Mucosa of descending colon (tissue), 3 donors: ENCODE measurements at regions not wholly inside any gene's neighbourhood (a gene's known extent, or its start where the extent isn't known, plus 50 kb on each side); places are given as distances from the start of the nearest gene placed in this dataset.

Experiments used
- ATAC-seq: fragments of 200-7000 bp; cut with Tn5 transposase; one replicate; pipeline ENCODE4 v1.9.1; 2020; ENCODE audit warnings: mild to moderate bottlenecking, moderate library complexity
- DNase-seq, 3 donors: peaks; one replicate each; pipeline ENCODE4 v3.0.0-alpha.2; 2020
- H3K36me3 ChIP-seq: fragments of 200-600 bp; one replicate; pipeline ENCODE4 v1.8.0; 2021; ENCODE audit warnings: low read depth, mild to moderate bottlenecking
- H3K4me1 ChIP-seq: fragments of 200-600 bp; one replicate; pipeline ENCODE4 v1.8.0; 2021; ENCODE audit warnings: low read depth, mild to moderate bottlenecking
- H3K4me3 ChIP-seq: fragments of 200-600 bp; one replicate; pipeline ENCODE4 v1.8.0; 2021; ENCODE audit warnings: mild to moderate bottlenecking
- H3K9me3 ChIP-seq: fragments of 200-600 bp; one replicate; pipeline ENCODE4 v1.8.0; 2021; ENCODE audit warnings: mild to moderate bottlenecking
- intact Hi-C, 2 donors: fragments of 100-400 bp; cut with DNase I in 1 of 2; cut with micrococcal nuclease in 1 of 2; formaldehyde crosslinking; loops; one replicate each; pipeline versions ENCODE4 v1.11.0 to v1.11.1; 2022; cut with DNase I, micrococcal nuclease
- TF ChIP-seq, protein P1 (sequence below): fragments of 200-600 bp; IDR thresholded peaks from one replicate; pipeline ENCODE4 v1.8.0; 2022; ENCODE audit warnings: antibody characterized with exemption, mild to moderate bottlenecking
- donor health status: DM: no; HTN: no; CAD: no; lungs with moderate emphysema.
- donor health status: DM: no; HTN: no; CAD: no.
- donor health status: DM: no; HTN: yes; CAD: no.

DNA sequence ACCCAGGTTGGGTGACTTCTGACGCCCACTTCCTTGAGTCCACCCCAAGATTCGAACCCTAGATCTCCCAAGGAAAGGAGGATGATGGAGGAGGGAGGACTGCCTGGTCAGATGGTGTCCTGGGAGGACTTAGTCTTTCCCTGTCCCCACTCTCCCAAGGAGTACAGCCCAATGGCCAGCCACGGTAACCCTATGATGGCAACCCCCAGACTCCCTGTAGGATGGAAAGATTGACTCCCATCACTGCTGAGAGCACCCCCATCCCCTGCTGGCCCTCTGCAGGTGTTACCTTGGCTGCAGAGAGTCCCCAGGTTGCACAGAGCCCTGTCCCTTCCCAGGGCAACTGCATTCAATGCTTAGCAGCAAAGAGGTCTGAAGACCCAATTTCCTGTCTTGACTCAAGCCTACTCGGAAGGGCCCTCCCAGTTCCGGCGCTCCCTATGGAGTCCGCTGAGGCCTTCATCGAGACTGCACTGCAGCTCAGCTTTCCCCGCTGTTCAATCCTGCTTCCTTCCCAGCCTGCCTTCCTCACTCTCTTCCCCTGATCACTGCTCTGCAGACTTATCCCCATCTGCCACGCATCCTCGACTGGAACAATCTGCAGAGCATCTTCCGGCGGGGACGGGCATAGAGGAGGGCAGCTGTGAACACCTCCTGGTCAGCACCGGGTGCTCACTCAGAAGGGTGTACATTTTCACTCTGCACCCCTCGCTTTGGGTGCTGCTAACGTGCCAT is 50.8 kb upstream of the OCM2 start:
- no peak for ATAC-seq
- TF ChIP-seq, protein P1, sequence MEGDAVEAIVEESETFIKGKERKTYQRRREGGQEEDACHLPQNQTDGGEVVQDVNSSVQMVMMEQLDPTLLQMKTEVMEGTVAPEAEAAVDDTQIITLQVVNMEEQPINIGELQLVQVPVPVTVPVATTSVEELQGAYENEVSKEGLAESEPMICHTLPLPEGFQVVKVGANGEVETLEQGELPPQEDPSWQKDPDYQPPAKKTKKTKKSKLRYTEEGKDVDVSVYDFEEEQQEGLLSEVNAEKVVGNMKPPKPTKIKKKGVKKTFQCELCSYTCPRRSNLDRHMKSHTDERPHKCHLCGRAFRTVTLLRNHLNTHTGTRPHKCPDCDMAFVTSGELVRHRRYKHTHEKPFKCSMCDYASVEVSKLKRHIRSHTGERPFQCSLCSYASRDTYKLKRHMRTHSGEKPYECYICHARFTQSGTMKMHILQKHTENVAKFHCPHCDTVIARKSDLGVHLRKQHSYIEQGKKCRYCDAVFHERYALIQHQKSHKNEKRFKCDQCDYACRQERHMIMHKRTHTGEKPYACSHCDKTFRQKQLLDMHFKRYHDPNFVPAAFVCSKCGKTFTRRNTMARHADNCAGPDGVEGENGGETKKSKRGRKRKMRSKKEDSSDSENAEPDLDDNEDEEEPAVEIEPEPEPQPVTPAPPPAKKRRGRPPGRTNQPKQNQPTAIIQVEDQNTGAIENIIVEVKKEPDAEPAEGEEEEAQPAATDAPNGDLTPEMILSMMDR, result no peak
- intact Hi-C loops, result no loop called here
- no peak for DNase-seq
- Histone ChIP-seq H3K9me3 (no peaks in the 10 kb centered on the region), H3K4me3 (no peak overlapping the region), H3K36me3 (no peaks in the 10 kb centered on the region), H3K4me1 (no peaks in the 10 kb centered on the region)

DNA sequence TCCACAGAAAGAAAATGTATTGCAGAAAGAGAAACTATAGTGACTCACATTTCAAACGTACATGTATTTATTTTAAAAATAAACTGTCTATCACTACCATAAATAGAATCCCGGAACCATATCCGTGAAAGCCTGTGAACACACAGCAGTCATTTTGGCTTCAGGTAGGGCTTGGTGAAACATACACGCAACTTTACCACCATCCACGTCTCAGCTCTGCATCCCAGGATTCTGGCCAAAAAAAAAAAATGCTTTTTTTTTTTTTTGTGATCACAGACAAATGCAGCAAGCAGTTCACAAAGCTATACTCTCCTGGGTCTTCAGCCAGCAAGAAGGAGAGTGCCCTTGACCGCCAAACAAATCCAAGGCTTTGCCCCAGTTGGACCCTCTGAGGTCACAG is 56.8 kb upstream of the OCM2 start:
- no peaks in the 10 kb centered on the region for H3K4me1 ChIP-seq
- H3K9me3 ChIP-seq, result no peaks in the 10 kb centered on the region
- intact Hi-C loops, result no loop called here
- TF ChIP-seq, protein P1, result no peak
- H3K36me3 ChIP-seq, result no peaks in the 10 kb centered on the region
- no peak overlapping the region for H3K4me3 ChIP-seq
- no peak for ATAC-seq
- DNase-seq, result no peak

DNA sequence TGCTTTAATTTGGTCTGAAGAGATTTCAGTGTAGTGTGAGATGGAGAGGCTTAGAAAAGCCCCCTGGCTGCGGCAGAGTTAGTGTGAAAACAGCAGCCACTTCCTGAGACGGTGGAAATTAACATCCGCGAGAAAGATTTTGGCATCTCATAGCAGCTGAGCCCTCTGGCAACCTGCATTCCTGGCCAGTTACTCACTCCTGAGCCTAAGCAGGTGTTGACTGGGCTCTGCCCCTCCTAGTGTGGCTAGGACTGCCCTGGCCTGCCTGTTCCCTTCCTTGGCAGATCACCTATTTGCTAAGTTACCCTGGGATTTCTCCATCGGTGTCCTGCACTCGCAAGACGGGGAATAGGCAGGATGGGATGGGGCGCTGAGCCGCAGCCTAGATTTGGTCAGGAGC is 57.6 kb upstream of the LMTK2 start:
- no peak for ATAC-seq
- no peaks in the 10 kb centered on the region for H3K36me3 ChIP-seq
- H3K4me1 ChIP-seq, result no peaks in the 10 kb centered on the region
- no peak for DNase-seq
- H3K9me3 ChIP-seq, result no peaks in the 10 kb centered on the region
- TF ChIP-seq, protein P1, result no peak
- H3K4me3 ChIP-seq, result no peak overlapping the region
- intact Hi-C loops, result no loop called here

DNA sequence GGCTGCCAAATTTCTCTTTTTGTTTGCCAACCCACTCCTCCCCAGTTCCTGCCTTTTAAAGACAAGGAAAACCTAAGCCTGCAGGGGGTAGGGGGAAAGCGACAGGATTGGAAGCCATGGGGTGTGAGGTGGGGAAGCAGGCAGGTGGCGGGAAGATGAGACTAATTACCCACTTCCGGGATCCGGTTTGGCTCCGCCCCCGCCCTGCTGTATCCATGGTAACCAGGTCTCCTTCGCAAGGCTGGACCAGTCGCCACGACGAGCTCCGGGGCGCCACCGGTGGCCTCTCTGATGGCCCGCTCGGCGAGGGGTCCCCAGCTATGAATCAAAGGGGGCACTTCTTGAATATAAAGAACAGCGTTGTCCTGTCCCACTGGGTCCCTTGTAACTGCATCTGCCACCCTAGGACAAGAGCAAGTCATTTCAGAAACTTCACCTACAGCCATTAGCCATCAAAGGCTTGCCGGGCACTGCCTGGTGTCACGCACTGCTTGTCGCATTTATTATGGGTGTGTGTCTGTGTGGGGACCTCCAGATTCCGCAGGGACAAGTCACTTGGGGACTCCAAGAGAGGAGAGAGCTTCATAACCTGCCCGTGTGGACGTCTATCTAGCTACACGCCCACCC is 55.4 kb upstream of the LMTK2 start:
- H3K4me1 ChIP-seq, result no peaks in the 10 kb centered on the region
- ATAC-seq (peak; percentile 54), DNase-seq (peak; percentile 31 to 61 (median 60))
- H3K36me3 ChIP-seq, result no peaks in the 10 kb centered on the region
- intact Hi-C loops, result no loop called here
- no peaks in the 10 kb centered on the region for H3K9me3 ChIP-seq
- TF ChIP-seq, protein P1, result no peak
- no peak overlapping the region for H3K4me3 ChIP-seq

DNA sequence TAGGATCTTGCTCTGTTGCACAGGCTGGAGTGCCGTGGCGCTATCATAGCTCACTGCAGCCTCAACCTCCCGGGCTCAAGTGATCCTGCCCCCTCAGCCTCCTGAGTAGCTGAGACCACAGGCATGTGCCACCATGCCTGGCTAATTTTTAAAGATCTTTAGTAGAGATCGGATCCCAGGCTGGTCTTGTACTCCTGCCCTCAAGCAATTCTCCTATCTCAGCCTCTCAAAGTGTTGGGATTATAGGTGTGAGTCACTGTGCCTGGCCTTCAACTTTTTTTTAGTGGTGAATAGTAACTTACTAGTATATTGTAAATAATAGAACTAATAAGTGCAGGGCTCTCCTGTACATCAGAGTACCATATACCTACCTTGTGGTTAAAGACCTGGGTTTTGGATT is 52.1 kb upstream of the LMTK2 start:
- H3K36me3 ChIP-seq, result no peaks in the 10 kb centered on the region
- TF ChIP-seq, protein P1, result no peak
- DNase-seq, result no peak
- no peak overlapping the region for H3K4me3 ChIP-seq
- no peaks in the 10 kb centered on the region for H3K4me1 ChIP-seq
- intact Hi-C loops, result no loop called here
- ATAC-seq, result no peak
- H3K9me3 ChIP-seq, result no peaks in the 10 kb centered on the region
